SHP77 treated with DMSO at 0.1 percent for 48 hours (cell line): ENCODE measurements at regions not wholly inside any gene's neighbourhood (a gene's known extent, or its start where the extent isn't known, plus 50 kb on each side); places are given as distances from the start of the nearest gene placed in this dataset.
"Not testable (repeated sequence)": the region's sequence is repeated elsewhere in the genome, so short reads cannot be mapped to it uniquely, and the experiment has no call there.

Experiments used
- DNase-seq: peaks from one replicate; lab custom pipeline; 2025; lab: John Stamatoyannopoulos, UW

DNA sequence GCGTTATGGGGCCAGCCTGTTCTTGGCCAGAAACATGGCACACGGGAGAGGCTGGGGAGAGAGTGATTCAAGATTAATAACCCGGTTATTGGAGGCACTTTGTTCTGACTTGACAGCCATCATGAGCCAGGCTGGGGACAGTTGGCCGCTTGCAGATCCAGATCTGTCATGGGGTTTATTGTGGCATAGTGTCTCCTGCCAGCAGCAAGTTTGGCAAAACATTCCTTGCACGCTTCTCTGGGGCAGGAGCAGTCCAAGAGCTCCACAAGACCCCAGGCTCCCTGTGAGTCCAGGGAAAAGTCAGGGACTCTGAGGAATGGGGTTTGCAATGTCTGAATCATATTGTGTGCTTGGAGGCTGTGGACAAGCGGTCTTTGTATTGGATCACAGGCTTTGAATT, 270.4 kb downstream of the MIAT start:
- DNase-seq = no peak

DNA sequence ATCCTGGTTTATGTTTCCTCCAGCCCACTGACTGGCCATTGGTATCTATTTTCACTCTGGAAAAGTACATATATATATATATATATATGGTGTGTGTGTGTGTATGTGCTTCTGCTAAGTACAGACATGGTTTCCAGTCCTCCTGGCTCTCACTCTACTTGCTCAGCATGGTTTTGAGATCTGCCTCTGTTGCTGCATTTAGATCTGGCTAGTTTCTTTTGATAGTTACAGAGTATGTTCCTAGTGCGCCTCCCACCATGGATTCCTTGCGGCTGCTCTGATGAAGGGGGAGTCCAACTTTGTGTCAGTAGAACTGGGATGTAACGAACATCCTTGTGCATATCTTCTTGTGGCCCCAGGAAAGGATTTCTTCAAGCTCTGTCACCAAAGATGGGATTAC, 274.1 kb downstream of the MIAT start:
- DNase-seq = no peak

DNA sequence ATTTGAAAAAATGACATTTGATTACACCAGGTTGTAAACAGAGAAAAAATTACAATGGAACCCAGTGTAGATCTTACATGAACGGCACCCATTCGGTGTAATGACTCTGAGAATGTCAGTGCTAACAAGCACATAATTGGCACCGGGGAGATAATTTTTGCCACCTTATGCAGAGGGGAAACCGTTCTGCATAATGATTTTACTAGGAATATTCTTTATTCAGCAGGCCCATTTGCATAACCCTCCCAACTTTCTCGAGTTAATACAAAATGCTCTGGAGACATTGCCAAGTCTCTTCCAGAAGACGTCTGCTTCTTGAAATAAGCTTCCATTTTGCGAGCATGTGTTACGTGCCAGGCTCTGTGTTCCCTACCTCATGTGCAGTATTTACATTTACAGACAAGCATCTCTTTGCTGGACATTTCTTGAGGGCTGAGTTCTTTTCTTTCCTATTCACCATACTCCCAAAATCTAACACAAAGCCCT, 275.8 kb downstream of the MIAT start:
- no peak for DNase-seq

DNA sequence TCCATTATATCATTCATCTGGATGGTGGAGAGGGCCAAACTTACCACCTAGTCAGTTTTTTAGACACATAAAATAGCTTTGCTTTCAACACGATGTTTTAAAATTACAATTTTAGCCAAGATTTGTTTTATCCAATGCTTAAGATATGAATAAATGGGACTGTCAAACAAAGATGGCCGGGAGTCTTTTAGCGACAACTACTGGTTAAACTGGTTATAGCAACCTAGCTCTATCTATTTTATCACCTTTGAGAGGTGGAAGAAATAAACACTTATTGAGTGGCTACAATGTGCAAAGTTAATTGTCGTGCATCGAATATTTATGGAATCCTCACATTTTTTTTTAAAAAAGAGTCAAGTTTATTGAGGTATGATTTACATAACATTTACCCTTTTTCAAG, 279.8 kb downstream of the MIAT start:
- DNase-seq = no peak

DNA sequence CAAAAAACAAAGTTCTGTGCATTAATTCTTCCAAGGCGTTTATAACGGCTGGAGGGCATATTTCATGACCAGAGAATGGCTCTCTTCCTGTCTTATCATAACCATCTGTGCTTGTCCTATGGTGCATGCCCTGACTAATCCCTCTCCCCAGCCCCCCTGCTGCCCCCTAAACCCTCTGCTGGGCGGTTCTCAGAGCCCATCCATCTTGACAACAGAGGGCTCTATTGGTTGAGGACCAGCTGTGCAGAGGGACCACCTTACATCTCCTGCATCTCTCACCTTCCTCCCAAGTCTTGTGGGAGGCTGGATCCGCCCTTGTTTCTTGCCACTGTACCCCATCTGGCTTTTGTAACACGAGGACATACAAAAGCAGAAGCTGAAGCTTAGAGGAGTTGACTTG, 282.1 kb downstream of the MIAT start:
- no peak for DNase-seq

DNA sequence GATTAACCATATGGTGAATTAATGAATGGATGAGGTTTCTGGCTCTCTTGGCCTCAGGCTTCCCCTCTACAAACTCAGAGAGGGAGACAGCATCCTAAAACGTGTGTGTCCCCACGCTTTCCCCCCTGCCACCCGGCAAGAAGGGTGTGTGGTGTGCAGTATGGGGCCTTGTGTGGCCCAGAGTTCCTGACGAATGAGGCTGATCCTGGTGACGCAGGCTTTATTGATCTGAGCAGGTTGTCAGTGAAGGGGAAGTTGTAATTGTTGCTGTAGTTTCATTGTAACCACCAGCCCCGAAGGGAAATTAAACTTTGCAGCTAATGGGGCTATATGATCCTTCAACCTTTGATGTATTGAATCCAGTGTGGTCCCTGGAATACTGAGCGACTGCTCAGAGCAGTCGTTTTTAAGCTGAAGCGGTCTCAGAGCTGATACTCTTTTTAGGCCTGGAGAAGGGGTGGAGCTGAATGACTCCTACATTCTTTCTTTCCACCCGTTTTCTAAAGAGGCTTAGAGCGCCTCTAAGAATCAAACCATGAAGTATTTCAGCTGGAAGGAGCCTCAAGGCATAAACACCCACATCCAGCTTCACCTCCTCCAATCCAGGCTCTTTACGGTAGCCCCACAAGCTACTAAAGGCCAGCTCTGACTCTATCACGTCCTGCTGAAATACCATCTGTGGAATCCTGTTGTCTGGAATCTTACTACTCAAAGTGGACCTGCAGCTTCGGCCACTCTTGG, 284.7 kb downstream of the MIAT start:
- DNase-seq = no peak

DNA sequence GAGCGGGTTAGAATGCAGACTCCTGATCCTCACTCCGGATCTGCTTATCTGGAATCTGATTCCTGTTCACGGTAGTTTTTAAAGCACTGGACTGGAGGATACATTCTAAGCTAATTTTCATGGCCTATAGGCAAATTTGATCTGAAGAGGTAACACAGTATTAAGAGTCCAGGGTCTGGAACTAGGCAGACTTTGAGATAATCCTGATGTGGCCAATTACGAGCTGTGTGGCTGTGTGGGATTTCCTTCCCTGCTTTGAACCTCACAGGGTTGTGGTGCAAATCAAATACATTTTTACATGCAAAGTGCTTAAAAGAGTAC, 285.2 kb downstream of the MIAT start:
- no peak for DNase-seq

DNA sequence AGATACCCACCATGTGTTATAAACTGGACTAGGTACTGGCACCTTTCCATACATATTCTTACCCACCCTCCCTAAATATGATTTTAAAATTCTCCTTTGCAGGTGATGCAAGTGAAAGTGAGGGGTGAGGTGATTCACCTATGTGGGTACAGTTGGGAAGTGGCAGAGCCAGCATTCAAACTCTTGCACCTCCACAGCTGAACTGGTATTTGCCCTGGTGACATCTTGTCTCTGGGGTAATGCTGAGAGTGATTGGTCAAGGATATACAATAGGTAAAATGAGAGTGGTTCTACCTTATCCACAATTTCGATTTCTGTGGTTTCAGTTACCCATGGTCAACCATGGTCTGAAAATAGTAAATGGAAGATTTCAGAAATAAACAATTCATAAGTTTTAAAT, 288.2 kb downstream of the MIAT start:
- no peak for DNase-seq

DNA sequence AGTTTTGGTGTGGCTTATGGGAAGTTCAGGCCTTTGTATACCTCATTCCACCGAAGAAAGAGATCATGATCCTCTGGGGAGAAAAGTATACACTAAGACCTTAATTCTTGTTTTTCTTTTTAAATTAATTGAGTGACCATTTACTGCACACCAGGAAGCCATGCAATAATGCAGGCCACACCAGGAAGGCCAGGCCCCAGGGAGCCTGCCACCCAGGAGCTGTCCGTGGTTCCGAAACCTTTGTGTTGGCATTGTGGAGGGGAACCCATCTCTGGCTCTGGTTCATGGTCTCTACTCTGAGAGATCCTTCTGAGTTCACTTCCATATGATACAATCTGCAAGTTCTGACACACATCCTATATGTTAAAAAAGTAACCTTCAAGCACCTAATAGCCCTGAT, 291.8 kb downstream of the MIAT start:
- DNase-seq = no peak

DNA sequence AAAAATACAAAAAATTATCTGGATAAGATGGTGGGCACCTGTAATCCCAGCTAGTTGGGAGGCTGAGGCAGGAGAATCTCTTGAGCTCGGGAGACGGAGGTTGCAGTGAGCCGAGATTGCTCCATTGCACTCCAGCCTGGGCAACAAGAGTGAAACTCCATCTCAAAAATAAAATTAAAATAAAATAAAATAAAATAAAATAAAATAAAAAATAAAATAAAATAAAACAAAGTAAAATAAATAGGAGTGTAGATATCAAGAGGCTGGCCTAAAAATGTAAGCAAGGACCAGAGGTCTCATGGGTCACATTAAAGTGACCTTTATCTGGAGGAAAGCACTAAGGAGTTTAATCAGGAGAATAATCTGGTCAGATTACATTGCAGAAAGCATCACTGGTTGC, 293.8 kb downstream of the MIAT start:
- DNase-seq = not testable (repeated sequence)

DNA sequence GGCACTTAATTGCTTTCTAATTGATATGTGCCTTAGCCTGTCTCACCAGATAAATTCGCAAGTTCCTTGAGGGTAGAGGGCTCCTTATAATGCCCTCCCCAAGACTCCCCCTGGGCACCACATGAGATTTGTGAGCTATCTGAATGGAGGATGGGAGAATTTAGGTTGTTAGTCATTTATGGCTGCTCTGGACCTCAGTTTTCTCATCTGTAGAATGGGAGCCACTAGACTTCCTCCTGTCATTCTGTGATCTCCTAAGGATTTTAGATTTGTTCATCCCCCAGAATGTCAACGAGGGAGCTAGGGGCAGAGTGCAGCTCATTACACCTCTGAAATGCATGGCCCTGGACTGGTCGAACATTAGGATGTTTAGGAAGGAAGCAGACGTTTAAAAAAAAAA, 294.6 kb downstream of the MIAT start:
- no peak for DNase-seq

DNA sequence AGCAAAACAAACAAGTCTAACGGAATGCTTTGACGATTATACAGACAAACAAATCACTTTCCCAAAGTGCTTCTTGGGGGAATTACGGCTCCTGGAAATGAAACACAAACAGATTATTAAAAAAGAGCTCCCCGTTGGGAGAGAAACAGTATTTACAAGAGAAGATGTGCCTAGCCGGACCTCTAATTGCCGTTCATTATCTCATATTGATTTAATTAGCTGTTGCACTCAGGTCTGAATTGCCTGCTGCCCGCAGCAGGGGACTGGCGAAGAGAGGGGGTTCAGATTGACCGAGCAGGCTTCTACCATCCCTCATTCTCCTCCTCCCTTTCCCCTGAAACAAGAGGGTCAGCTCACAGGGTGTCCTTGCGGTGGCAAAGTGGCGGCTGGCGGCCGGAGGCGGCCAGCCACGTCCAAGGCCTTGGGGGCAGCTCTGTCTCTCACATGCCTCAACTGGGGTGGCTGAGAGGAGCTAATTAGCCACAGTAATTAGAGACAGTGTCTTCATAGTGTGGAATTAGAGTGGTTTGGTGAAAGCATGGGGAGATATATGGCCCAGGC, 295.1 kb downstream of the MIAT start:
- no peak for DNase-seq

DNA sequence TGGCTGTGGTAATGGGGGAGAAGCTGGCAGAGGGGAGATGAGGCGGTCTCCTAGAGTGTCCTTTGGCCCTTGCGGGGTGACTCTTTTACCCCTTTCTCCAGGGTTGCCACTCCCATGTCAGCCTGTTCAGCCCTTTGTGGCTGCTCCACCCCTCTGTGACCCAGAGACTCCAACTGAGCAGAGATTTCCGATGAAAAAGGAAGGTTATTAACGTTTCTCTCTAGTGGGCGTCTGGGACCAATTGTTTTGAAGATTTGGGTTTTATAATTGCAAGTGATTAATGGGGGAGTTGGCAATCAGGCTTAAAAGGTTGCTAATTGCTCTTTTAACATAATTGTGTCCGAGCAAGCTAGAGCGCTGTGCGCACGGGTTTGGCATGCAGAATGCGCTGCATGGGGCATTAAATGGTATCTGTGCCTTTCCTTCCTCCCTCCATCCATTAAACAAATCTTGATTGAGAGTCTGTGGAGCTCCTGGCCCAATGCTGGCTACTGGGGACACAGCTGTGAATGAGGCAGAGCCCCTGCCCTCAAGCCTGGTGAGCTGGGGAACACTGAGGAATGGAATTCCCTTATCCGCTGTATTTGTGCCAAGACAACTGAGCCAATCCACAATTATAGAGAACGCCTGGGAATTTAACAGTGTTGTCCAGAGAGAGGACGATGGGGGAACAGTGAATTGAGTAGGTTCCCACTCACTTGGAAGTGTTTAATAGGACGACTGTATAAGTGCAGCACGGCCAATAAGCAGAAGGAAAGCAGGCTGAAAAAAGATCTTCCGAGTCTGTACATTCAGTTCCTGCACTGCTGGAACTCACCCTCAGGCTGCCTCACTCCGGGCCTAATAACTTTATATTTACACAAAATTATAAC, 295.9 kb downstream of the MIAT start:
- DNase-seq = no peak

DNA sequence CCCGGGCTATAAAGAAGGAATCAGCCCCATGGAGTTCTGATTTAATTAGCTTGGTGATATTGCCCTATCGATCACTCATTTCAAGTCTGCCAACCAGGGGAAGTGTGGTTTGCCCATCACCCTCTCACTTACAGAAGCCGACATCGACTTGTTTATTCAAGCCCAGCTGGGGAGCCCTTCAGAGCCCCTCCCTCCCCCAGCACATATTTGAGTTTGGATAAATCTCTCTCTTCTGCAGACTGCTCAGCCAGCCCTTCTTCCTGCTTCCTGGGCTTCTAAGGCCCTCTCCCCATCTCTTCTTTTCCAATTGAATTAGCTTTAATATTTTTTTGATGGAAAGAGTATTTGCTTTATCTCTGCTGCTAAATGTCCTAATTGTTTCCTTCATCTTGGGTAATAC, 299.0 kb downstream of the MIAT start:
- DNase-seq = no peak

DNA sequence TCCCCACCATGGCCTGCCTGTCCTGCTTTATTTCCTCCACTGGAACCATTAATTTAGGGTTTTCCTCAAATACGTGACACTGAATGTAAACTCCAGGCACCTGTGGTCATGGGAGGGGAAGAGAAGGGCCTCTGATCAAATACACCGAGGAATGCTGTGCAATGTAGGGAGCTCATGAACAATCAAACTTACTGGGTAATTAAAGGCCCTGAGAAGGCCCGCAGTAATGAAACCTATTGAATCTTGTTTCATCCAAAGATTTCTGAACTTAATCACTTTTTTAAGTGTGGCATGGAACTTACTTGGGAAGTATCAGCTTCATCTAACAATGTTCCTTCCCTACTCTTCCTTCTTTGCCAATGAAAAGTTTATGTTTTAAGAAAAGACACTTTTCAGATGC, 299.8 kb downstream of the MIAT start:
- no peak for DNase-seq

DNA sequence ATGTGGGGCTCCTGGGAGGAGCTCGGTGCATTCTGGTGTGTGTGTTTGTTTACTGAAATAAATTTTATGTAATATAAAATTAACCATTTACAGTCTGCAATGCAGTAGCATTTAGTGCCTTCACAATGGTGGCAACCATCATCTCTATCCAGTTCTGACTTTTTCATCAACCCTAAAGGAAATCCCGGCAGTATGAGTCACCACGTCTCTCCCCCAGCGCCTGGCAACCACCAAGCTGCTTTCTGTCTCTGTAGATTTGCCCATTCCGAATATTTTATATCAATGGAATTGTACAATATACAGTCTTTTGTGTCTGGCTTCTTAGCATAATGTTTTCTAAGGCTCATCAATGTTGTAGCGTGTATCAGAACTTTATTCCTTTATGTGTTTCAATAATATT, 300.5 kb downstream of the MIAT start:
- DNase-seq = no peak

DNA sequence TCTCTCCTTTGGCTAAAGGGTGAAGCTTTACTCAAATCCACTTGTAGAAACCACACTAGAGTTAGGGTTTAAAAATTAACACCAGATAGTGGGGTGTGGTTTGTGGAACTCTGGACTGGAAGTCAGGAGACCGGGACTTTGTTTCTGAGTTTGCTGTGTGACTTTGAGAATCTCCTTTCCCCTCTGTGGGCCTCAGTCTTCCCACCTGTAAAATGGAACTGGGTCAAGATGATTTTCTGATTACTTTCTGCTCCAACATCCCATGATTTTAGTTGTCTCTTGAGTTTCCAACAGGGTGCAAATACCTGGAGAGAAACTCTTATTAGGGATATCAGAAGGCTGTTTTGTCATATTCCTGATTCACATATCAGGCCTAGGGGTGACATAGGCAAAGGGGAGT, 301.0 kb downstream of the MIAT start:
- no peak for DNase-seq

DNA sequence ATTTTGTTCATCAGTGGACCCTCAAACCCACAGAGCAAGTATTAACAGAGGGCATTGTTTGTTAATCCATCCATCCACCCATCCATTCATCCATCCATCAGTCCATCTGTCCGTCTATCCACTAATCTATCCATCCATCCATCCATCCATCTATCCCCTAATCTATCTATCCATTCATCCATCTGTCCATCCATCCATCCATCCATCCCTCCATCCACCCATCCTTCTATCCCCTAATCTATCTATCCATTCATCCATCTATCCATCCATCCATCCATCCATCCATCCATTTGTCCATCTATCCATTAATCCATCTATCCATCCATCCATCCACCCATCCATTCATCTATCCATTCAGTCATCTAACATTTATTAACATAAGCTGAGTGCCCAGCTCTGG, 307.3 kb downstream of the MIAT start:
- no peak for DNase-seq

DNA sequence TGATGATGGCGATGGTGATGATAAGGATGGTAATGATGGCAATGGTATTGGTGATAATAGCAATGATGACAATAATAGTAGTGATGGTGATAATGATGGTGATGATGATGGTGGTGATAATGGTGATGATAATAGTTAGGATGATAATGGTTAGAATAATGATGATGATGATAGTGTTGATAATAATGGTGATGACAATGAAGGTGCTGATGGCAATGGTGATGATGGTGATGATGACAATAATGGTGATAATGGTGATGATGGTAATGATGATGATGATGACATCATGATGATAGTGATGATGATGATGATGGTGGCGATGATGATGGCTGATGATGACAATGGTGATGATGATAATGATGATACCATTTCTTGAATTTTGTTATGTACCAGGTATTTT, 309.9 kb downstream of the MIAT start:
- no peak for DNase-seq

DNA sequence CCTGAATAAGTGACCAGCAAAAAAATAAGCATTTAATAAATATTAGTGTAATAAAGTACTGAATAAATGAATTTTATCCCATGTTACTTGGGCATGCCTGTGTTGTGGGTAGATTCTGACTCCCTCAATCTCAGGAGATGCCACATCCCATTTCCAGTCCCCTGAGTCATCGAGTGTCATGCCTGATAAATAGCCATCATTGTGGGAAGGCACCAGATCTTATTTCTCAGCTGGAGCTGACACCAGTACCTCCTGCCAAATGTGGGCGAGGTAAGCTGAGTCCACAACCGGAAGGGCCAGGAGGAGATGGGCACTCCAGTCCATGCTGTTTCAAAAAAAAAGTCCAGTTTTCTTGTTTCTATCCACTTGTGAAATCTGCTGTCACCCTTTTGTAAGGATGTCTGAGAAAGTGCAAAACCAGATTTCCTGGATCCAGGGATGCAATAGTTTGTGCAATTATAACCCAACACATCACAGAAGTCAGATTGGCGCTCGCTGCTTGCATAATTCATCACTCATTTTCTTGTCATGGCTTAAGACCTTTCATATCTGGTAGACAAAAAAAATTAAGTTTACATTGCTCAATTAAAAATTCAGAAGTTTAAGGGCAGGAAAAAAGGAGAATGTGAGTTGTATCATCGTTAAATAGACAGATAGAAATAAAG, 311.6 kb downstream of the MIAT start:
- no peak for DNase-seq

DNA sequence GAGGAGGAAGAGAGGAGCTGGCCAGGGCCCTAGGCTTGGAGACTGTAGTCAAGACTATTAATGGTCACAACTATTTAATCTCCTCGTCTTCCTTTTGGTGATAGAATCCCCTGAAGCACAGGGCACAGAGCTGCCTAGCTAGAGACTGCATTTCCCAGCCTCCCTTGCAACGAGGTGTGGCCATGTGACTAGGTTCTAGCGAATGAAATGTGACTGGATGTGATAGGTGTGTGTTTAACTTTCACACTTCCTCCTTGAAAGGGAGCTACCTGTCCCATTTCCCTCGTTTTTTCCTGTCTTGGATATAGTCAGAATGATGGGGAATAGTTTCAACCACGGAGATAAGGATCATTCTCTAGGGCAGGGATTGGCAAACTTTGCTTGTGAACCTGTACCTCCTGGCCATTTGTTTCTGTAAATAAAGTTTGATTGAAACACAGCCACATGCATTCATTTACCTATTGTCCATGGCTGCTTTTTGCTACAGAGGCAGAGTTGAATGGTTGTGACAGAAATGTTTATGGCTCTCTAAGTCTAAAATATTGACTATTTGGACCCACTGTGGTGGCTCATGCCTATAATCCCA, 313.5 kb downstream of the MIAT start:
- no peak for DNase-seq

DNA sequence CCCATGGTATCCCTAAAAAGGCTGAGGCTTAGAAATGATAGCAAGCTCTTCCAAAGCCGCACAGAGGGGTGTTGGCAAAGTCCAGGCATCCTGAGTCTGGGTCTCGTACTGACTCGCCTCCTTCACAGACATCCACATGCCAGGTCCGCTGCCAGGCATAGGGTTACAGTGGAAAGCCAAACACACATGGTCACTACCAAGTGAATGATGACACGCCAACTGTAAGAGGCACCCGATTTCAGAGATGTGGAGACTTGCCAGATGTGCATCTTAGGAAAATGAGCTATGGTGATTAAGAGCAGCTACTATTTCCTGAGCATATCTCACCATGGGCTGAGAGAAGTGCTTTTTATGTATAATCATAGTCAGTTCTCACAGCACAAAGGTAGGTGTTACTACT, 314.9 kb downstream of the MIAT start:
- DNase-seq = no peak
